ENCODE measurements at regions not wholly inside any gene's neighbourhood (a gene's known extent, or its start where the extent isn't known, plus 50 kb on each side); places are given as distances from the start of the nearest gene placed in this dataset.
"Not testable (repeated sequence)": the region's sequence is repeated elsewhere in the genome, so short reads cannot be mapped to it uniquely, and the experiment has no call there.

DNA sequence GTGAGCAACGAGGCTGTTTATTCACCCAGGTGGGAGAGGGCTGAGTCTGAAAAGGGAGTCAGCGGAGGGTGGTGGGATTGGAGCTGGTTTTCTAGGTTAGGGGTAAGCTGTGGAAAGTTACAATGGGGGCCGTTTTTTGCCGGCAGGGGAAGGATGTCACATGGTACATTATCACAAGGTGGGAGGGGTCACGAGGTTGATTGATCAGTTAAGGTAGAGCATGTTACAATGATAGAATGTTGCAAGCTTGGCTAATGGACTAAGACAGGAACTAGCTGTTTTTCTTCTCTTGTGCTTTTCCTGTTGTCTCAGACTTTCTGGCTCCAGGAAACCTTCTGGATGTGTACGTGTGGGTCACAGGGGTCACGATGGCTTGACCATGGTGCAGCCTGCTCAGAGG lies 536.3 kb upstream of the HTR2C start:
- DNase-seq (ENCODE audit: low read depth): no peak
- H3K4me3 ChIP-seq (ENCODE audit: low read length): no peak overlapping the region
- TF ChIP-seq CTCF (conservative IDR thresholded peaks at IDR 0.05; ENCODE audit: low read length): no peak

GRCh38 chrX:114046695-114047279 lies 537.1 kb upstream of the HTR2C start:
- H3K4me3 ChIP-seq (ENCODE audit: low read length): no peak overlapping the region
- DNase-seq (ENCODE audit: low read depth): no peak
- no peak for TF ChIP-seq CTCF (conservative IDR thresholded peaks at IDR 0.05; ENCODE audit: low read length)

GRCh38 chrX:114041470-114041869 lies 542.4 kb upstream of the HTR2C start:
- H3K4me3 ChIP-seq (ENCODE audit: low read length); DNase-seq (ENCODE audit: low read depth): not testable (repeated sequence)

DNA sequence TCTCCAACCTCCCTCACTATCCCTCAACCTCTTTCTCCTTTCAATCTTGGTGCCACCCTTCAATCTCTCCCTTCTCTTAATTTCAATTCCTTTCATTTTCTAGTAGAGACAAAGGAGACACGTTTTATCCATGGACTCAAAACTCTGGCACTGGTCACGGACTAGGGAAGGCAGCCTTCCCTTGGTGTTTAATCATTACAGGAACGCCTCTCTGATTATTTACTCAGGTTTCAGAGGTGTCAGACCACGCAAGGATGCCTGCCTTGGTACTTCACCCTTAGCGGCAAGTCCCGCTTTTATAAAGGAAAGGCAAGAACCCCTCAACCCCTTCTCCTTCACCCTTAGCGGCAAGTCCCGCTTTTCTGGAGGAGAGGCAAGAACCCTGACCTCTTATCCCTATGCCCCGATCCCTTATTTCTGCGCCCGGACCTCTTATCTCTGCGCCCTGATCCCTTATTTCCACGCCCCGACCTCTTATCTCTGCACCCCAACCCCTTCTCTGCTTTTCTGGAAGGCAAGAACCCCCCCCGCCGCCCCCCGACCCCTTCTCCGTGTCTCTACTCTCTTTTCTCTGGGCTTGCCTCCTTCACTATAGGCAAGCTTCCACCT lies 543.1 kb upstream of the HTR2C start:
- not testable (repeated sequence) for H3K4me3 ChIP-seq (ENCODE audit: low read length); DNase-seq (ENCODE audit: low read depth)

DNA sequence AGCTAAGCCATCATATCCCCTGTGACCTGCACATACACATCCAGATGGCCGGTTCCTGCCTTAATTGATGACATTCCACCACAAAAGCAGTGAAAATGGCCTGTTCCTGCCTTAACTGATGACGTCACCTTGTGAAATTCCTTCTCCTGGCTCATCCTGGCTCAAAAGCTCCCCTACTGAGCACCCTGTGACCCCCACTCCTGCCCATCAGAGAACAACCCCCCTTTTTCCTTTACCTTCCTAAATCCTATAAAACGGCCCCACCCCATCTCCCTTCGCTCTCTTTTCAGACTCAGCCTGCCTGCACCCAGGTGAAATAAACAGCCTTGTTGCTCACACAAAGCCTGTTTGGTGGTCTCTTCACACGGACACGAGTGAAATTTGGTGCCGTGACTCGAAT lies 543.8 kb upstream of the HTR2C start:
- DNase-seq (ENCODE audit: low read depth); H3K4me3 ChIP-seq (ENCODE audit: low read length): not testable (repeated sequence)

DNA sequence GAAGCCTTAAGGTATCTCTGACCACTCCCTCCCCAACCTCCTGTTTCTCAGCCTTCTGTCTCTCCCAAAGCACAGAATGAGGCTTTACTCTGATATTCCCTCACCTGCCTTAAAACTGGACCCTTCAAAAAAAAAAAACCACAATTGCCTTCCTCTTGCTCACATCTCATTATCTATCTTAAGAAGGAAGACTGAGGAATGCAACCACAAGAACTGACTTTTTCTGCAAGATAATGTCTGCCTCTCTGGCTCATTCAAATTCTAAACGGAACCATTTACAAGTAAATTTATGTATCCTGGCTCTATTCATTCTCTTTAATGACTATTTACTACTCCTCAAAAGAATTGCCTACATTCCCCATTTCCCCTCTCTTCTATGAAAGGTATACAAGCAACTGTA lies 545.5 kb upstream of the HTR2C start:
- no peak for DNase-seq (ENCODE audit: low read depth)
- H3K4me3 ChIP-seq (ENCODE audit: low read length): no peak overlapping the region
- TF ChIP-seq CTCF (conservative IDR thresholded peaks at IDR 0.05; ENCODE audit: low read length): no peak

DNA sequence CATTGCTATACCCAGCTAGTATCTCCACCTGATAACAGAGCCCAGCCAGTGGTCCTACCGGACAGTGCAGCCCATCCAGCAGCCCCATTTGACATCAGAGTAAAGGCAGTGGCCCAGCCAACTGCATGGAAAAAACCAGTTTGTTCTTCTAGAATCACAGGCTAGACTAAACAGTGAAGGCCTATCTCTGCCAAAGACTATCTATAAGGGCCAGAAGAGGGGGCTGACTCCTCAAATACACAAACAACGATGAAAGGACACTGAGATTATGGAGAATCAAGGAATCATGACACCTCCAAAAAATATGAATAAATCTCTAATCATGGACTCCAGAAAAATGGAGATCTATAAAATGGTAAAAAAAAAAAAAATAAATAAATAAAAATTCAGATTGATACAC lies 546.4 kb upstream of the HTR2C start:
- TF ChIP-seq CTCF (conservative IDR thresholded peaks at IDR 0.05; ENCODE audit: low read length): no peak
- no peak for DNase-seq (ENCODE audit: low read depth)
- H3K4me3 ChIP-seq (ENCODE audit: low read length): no peak overlapping the region

GRCh38 chrX:114028907-114029662 lies 554.8 kb upstream of the HTR2C start:
- no peak overlapping the region for H3K4me3 ChIP-seq (ENCODE audit: low read length)
- DNase-seq (ENCODE audit: low read depth): no peak
- no peak for TF ChIP-seq CTCF (conservative IDR thresholded peaks at IDR 0.05; ENCODE audit: low read length)
